AG09309 (cell line): ENCODE measurements at regions not wholly inside any gene's neighbourhood (a gene's known extent, or its start where the extent isn't known, plus 50 kb on each side); places are given as distances from the start of the nearest gene placed in this dataset.

Experiments used
- DNase-seq: peaks from one replicate; pipeline ENCODE4 v3.0.0-alpha.2; 2010; ENCODE audit warnings: low read depth
- H3K4me3 ChIP-seq: 2 replicates; pipeline ENCODE4 v1.5.1; 2011; ENCODE audit warnings: mild to moderate bottlenecking, low read depth, low read length, moderate library complexity; ENCODE audit not compliant: control insufficient read depth
- TF ChIP-seq, protein P1 (sequence below): IDR thresholded peaks from 2 replicates; pipeline ENCODE4 v1.5.1; 2011; ENCODE audit warnings: mild to moderate bottlenecking, low read depth, low read length, inconsistent platforms; ENCODE audit not compliant: insufficient read depth, control insufficient read depth; ENCODE audit errors: missing control alignments

DNA sequence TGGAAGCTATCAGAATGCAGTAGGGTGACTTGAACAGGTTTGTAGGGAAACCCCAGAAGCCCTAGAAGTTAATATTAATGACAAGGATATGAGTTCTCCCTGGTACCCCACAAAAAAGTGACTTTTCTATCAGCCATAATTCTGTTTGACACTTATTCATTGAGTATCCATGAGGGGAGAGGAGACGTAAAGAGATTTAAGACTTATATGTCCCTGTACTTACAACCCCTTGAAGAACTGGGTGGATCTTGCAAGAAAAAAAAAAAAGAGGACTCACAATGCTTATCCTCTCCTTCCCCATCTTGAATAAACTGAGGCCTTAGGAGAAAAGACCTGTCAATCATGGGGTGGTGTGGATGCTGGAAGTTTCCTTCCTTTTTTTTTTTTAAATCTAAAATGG, 203.5 kb downstream of the CBLN1 start:
- H3K4me3 ChIP-seq, result no peak overlapping the region
- TF ChIP-seq, protein P1, sequence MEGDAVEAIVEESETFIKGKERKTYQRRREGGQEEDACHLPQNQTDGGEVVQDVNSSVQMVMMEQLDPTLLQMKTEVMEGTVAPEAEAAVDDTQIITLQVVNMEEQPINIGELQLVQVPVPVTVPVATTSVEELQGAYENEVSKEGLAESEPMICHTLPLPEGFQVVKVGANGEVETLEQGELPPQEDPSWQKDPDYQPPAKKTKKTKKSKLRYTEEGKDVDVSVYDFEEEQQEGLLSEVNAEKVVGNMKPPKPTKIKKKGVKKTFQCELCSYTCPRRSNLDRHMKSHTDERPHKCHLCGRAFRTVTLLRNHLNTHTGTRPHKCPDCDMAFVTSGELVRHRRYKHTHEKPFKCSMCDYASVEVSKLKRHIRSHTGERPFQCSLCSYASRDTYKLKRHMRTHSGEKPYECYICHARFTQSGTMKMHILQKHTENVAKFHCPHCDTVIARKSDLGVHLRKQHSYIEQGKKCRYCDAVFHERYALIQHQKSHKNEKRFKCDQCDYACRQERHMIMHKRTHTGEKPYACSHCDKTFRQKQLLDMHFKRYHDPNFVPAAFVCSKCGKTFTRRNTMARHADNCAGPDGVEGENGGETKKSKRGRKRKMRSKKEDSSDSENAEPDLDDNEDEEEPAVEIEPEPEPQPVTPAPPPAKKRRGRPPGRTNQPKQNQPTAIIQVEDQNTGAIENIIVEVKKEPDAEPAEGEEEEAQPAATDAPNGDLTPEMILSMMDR, result no peak
- DNase-seq, result no peak

GRCh38 chr16:49075709-49076108, 205.9 kb downstream of the CBLN1 start:
- TF ChIP-seq, protein P1, result no peak
- no peak overlapping the region for H3K4me3 ChIP-seq

GRCh38 chr16:49068224-49068623, 213.4 kb downstream of the CBLN1 start:
- H3K4me3 ChIP-seq, result no peak overlapping the region
- DNase-seq, result no peak
- TF ChIP-seq, protein P1, result no peak

More at GRCh38 chr16:49075709-49076108, 205.9 kb downstream of the CBLN1 start:
- DNase-seq, result no peak

- H3K4me3 ChIP-seq, result no peak overlapping the region
- DNase-seq, result no peak
- TF ChIP-seq, protein P1, result no peak
Measured at GRCh38 chr16:49067776-49068175, 213.9 kb downstream of the CBLN1 start.

- no peak overlapping the region for H3K4me3 ChIP-seq
- no peak for DNase-seq
- TF ChIP-seq, protein P1, result no peak
Measured at GRCh38 chr16:49061137-49061714, 220.4 kb downstream of the CBLN1 start.

GRCh38 chr16:49060728-49061127, 220.9 kb downstream of the CBLN1 start:
- TF ChIP-seq, protein P1, result no peak
- no peak overlapping the region for H3K4me3 ChIP-seq
- no peak for DNase-seq
